NCI-H187 treated with DMSO at 0.1 percent for 48 hours (cell line): ENCODE measurements at regions not wholly inside any gene's neighbourhood (a gene's known extent, or its start where the extent isn't known, plus 50 kb on each side); places are given as distances from the start of the nearest gene placed in this dataset.

Source experiments
- DNase-seq: peaks from one replicate; lab custom pipeline; 2025; lab: John Stamatoyannopoulos, UW

GRCh38 chr3:150267288-150267687 lies 140.8 kb upstream of the TSC22D2 start:
- no peak for DNase-seq

DNA sequence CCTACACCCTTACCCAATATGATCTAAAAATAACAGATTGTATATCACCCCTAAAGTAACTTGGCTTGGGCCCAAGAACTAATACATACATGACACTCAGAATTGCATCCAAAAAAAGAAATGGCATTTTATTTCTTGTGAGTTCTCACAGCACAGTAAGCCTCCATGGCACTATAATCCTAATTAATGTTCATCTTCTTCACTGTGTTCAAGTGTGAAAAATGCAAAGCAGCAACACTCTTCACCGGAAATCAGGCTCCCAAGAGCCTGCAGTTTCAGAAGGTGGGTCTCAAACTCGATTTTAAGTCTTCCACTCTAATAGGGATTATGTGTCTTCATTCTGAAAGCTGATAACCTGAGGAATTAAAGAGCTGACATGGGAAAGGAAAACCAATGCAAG lies 142.8 kb upstream of the TSC22D2 start:
- no peak for DNase-seq

GRCh38 chr3:150264561-150265279 lies 143.4 kb upstream of the TSC22D2 start:
- no peak for DNase-seq

DNA sequence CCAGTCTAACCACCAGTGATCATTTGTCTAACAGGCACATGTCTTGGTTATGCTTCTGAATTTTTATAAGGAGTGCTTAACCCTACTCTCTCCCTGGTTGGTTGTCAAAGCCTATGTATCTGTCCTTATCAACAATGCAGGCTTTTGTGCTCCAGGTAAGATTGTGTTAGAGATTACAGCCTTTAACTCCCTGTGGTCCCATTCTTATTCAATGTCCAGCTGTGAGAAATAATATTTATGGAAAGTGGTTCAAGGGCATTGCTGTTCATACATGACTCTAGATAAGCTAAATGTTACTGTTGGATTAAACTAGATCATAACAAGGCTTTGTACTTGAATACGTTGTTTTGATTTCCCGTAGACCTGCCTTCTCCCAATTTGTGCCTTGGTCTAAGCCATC lies 146.1 kb upstream of the TSC22D2 start:
- DNase-seq, result no peak

GRCh38 chr3:150261418-150261817 lies 146.7 kb upstream of the TSC22D2 start:
- no peak for DNase-seq

- DNase-seq, result no peak
Measured at GRCh38 chr3:150260398-150260710, 147.7 kb upstream of the TSC22D2 start.

GRCh38 chr3:150259526-150260397 lies 148.3 kb upstream of the TSC22D2 start:
- DNase-seq, result no peak

DNA sequence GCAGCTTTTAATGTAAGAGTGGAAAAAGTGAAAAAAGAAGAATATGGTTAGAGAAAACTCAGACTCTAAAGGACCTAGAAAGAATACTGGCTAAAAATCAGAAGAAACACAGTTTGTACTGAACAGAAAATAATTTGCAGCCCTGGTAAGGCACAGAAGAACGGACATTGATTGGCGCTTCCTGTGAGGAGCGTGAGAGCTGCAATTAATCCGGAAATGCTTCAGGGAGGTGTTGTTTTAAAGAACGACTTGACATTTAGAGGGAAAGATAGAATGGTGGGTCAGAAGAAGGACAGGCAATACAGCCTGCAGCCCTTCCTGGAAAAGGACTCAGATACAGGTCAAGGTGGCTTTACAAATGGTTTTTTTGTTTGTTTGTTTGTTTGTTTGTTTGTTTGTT lies 151.3 kb upstream of the TSC22D2 start:
- no peak for DNase-seq

DNA sequence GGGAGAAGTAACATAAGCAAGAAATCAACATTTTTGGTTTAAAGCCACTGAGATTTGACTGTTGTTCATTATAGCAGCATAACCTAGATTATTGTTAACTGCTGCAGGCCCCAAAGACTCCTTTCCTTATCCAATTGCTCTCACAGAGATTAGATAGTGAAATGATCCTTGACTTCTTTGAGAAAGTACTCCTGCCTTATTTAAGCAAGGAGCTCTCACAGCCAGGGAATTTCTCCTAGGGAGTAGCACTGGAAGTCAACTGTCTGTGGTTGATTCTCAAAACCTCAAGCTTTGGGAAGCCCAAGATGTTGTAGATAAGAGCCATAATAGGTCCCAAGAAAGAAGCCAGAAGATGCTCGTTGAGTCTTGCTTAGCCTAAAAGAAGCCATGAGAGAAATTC lies 151.8 kb upstream of the TSC22D2 start:
- DNase-seq, result no peak

GRCh38 chr3:150255826-150256225 lies 152.3 kb upstream of the TSC22D2 start:
- no peak for DNase-seq

DNA sequence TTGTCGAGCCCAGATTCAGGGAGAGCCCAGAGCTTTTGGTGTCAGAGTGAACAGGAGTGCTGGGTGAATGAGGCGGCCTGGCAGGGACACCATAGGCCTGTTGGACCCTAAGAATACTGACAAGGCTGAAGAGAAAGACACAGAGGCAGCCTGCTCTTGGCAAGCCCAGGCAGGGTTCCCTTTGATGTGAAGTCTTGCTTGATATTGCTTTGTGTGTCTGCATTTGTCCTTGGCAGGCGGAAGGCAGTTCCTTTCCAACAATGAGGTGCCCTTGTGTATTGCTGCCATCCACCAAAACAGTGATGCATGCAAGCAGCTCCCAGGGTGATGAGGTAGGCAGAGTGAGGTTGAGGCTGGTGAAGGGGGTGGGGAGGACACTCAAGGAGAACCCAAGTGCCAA lies 152.7 kb upstream of the TSC22D2 start:
- no peak for DNase-seq

GRCh38 chr3:150254309-150254708 lies 153.8 kb upstream of the TSC22D2 start:
- DNase-seq, result no peak

GRCh38 chr3:150253622-150254021 lies 154.5 kb upstream of the TSC22D2 start:
- no peak for DNase-seq

DNA sequence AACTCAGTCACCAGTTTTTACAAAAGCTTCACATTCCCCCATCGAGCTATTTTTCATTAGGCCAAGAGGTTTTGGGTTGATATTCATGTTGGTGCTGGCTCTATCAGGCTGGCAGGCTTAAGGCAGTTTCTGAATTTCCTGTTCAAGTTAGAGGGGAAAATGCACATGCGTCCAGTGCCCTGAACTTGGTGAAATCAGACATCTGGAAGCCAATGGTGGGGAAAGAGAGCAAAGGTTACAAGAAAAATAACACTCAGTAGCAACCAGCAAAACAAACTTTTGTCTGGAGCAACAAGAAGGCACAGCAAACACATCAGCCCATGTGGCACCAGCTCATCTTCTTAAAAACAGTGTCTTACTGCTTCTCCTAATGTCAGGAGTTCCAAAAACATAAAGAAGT lies 155.6 kb upstream of the TSC22D2 start:
- no peak for DNase-seq

- no peak for DNase-seq
Measured at GRCh38 chr3:150251187-150252062, 156.7 kb upstream of the TSC22D2 start.

- no peak for DNase-seq
Measured at GRCh38 chr3:150249779-150250470, 158.2 kb upstream of the TSC22D2 start.

DNA sequence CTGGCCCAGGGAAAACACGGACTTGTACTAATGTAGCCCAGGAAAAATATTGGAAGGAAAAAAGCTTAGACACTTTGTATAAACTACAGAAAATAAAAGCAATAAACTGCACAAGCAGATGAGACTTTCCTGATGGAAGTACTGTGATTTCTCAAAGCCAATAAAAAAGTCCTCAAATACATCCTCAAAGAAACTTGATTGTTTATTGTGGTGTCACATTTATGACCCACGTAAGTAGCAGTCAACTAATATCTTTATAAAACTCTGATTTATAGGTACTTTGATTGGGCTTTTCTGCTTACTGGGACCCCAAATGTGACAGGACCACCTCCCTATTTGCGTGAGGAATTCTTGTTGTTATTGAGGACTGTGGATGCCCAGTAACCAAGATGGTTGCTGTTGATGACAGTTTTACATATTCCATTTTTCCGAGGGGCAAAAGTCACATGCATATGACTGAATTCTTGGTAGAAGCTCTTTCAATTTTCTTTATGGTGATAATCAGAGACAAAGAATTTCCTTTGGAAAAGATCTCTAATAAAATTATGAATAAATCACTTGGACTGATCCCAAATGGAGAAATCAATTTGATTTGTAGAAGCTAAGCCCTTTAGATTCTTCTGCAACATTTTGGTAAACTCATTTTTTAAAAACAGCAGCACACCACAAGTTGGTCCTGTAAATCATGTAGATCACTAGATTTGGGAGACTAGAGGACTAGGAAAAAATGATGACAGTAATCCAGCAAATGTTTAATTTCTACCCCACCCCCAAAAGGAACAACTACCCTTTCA lies 159.0 kb upstream of the TSC22D2 start:
- no peak for DNase-seq

GRCh38 chr3:150248116-150248887 lies 159.8 kb upstream of the TSC22D2 start:
- DNase-seq, result no peak

DNA sequence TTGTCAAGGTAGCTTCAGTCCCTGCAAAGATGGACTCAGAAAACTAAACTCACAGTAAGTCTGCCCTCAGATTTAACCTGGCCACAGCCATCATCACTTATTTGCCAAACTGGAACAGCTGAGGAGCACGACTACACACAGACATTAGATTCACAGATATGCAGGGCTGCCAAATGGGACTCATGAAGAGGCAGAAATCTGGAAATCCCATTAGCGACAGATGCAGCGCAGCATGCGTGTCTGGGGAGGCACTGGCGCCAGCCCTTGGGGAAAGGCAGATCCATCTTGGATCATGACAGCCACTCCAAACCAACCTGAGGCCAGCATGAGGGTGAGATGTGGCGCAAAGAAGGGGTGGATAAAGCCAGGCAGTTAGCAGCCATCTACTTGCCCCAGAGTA lies 160.7 kb upstream of the TSC22D2 start:
- DNase-seq, result no peak

GRCh38 chr3:150243466-150243865 lies 164.6 kb upstream of the TSC22D2 start:
- DNase-seq, result no peak
